ENCODE measurements at regions not wholly inside any gene's neighbourhood (a gene's known extent, or its start where the extent isn't known, plus 50 kb on each side); places are given as distances from the start of the nearest gene placed in this dataset.
"Not testable (repeated sequence)": the region's sequence is repeated elsewhere in the genome, so short reads cannot be mapped to it uniquely, and the experiment has no call there.

GRCh38 chr17:21470422-21470821 lies 94.3 kb downstream of the KCNJ12 start:
- H3K4me1 Mint-ChIP-seq; H3K4me1 ChIP-seq (ENCODE audit: control insufficient read depth, insufficient read depth, low read length); H3K36me3 Mint-ChIP-seq; H3K4me3 ChIP-seq (ENCODE audit: low read length); H3K9me3 ChIP-seq (ENCODE audit: control insufficient read depth, insufficient read depth, low read length); H3K9me3 Mint-ChIP-seq; intact Hi-C loops (cut with micrococcal nuclease); H3K36me3 ChIP-seq (ENCODE audit: control insufficient read depth, insufficient read depth, low read length); H3K27ac ChIP-seq (ENCODE audit: low read length); H3K27ac Mint-ChIP-seq; H3K27me3 ChIP-seq (ENCODE audit: control insufficient read depth, insufficient read depth, low read length); H3K4me3 Mint-ChIP-seq; DNase-seq: not testable (repeated sequence)
- H3K27me3 Mint-ChIP-seq (ENCODE audit: low read depth in 2 of 2), result peaks cover 8 to 18% of the 10 kb centered on the region in 2 donors
- WGBS (ENCODE audit: insufficient coverage), result no CpG with 5 or more reads among the region's 3 CpGs
- peak in 2 of 3 donors; percentile 31 to 49 for ATAC-seq

DNA sequence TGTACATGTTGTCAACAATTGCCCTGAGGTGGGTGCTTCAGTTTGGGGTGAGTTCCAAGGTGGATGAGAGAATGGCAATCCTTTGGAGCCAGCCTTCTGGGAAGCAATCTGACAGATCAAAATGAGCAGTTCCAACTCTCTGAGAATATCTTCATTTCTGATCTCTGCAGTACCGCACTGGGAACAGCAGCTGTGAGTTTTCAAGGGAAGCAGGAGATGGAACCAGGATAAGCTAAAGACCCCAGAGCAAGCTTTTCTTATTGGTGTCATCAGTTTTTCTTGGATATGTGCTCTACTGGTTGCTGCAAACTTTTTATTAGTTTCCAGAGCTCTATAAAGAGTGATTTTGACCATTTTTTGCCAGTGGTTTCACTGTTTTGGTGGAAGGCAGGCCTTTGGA lies 94.7 kb downstream of the KCNJ12 start:
- Mint-ChIP-seq H3K36me3 (no peaks in the 10 kb centered on the region), H3K27me3 (ENCODE audit: low read depth in 2 of 2) (peaks cover 12 to 20% of the 10 kb centered on the region in 2 donors), H3K9me3 (no peaks in the 10 kb centered on the region), H3K4me1 (no peaks in the 10 kb centered on the region), H3K4me3 (no peak overlapping the region), H3K27ac (no peak overlapping the region)
- ATAC-seq, result no peak
- Histone ChIP-seq H3K4me3 (ENCODE audit: low read length) (no peak overlapping the region), H3K27ac (ENCODE audit: low read length) (no peak overlapping the region), H3K36me3 (ENCODE audit: control insufficient read depth, insufficient read depth, low read length) (no peaks in the 10 kb centered on the region), H3K27me3 (ENCODE audit: control insufficient read depth, insufficient read depth, low read length) (no peaks in the 10 kb centered on the region), H3K4me1 (ENCODE audit: control insufficient read depth, insufficient read depth, low read length) (no peaks in the 10 kb centered on the region), H3K9me3 (ENCODE audit: control insufficient read depth, insufficient read depth, low read length) (no peaks in the 10 kb centered on the region)
- intact Hi-C loops (cut with micrococcal nuclease), result no loop called here
- DNase-seq, result no peak
- TF ChIP-seq CTCF (IDR thresholded peaks at IDR 0.05), result no peak
- WGBS (ENCODE audit: insufficient coverage), result 100% methylated on average over 1 of the region's 1 CpG

DNA sequence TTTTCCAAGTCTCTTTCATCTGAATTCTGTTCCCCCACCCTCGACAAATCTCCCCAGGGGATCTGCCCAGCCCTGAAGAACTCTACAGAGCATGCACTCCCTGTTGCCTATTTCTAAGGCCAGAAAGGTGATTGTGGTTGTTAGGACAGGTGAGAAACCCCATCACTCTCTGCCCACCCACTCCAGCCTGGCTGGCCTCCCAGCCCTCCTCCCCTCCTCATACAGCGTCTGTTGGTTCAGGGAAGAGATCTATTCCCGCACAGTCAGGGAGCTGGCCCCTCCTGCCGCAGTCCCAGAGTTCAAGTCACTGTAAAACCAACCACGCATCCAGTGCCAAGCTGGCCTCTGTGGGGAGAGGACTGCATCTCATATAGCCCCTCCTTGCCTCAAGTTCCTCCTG lies 98.7 kb downstream of the KCNJ12 start:
- H3K4me1 ChIP-seq (ENCODE audit: control insufficient read depth, insufficient read depth, low read length), result no peaks in the 10 kb centered on the region
- no peak overlapping the region for H3K4me3 Mint-ChIP-seq
- H3K4me1 Mint-ChIP-seq, result no peaks in the 10 kb centered on the region
- DNase-seq, result no peak
- H3K9me3 ChIP-seq (ENCODE audit: control insufficient read depth, insufficient read depth, low read length), result peaks cover 8% of the 10 kb centered on the region
- H3K27ac Mint-ChIP-seq, result no peak overlapping the region
- no peak overlapping the region for H3K27ac ChIP-seq (ENCODE audit: low read length)
- H3K4me3 ChIP-seq (ENCODE audit: low read length), result no peak overlapping the region
- H3K27me3 Mint-ChIP-seq (ENCODE audit: low read depth in 2 of 2), result peaks cover 26 to 29% of the 10 kb centered on the region in 2 donors
- H3K36me3 ChIP-seq (ENCODE audit: control insufficient read depth, insufficient read depth, low read length), result no peaks in the 10 kb centered on the region
- no peak for ATAC-seq
- WGBS (ENCODE audit: insufficient coverage), result 89% methylated on average over 5 of the region's 5 CpGs
- intact Hi-C loops (cut with micrococcal nuclease), result no loop called here
- H3K36me3 Mint-ChIP-seq, result no peaks in the 10 kb centered on the region
- no peaks in the 10 kb centered on the region for H3K27me3 ChIP-seq (ENCODE audit: control insufficient read depth, insufficient read depth, low read length)
- no peaks in the 10 kb centered on the region for H3K9me3 Mint-ChIP-seq
- no peak for TF ChIP-seq CTCF (IDR thresholded peaks at IDR 0.05)

DNA sequence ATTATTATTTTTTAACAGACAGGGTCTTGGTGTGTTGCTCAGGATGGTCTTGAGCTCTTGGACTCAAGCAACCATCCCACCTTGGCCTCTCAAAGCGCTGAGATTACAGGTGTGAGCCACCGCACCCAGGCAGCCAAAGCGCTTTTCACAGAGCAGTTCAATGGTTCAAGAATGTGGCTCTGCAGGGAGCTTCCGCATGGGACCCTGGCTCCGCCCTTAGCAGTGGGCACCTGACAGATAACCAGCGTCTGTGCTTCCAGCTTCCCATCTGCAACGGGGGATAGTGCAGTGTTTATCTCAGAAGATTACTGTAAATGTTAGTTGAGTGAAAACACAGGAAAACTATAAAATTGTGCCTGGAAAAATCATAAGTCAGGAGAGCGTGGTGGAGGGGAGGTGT lies 99.4 kb downstream of the KCNJ12 start:
- no peak overlapping the region for H3K4me3 Mint-ChIP-seq
- H3K9me3 ChIP-seq (ENCODE audit: control insufficient read depth, insufficient read depth, low read length), result peaks cover 8% of the 10 kb centered on the region
- H3K27me3 Mint-ChIP-seq (ENCODE audit: low read depth in 2 of 2), result peaks cover 34% of the 10 kb centered on the region in 2 donors
- no peaks in the 10 kb centered on the region for H3K9me3 Mint-ChIP-seq
- ATAC-seq (no peak), DNase-seq (no peak)
- H3K36me3 Mint-ChIP-seq, result no peaks in the 10 kb centered on the region
- no peak overlapping the region for H3K4me3 ChIP-seq (ENCODE audit: low read length)
- no peaks in the 10 kb centered on the region for H3K4me1 ChIP-seq (ENCODE audit: control insufficient read depth, insufficient read depth, low read length)
- H3K27ac ChIP-seq (ENCODE audit: low read length), result no peak overlapping the region
- TF ChIP-seq CTCF (IDR thresholded peaks at IDR 0.05), result no peak
- intact Hi-C loops (cut with micrococcal nuclease), result no loop called here
- WGBS (ENCODE audit: insufficient coverage), result 84% methylated on average over 8 of the region's 8 CpGs
- H3K4me1 Mint-ChIP-seq, result no peaks in the 10 kb centered on the region
- peaks cover 2% of the 10 kb centered on the region for H3K27me3 ChIP-seq (ENCODE audit: control insufficient read depth, insufficient read depth, low read length)
- no peak overlapping the region for H3K27ac Mint-ChIP-seq
- no peaks in the 10 kb centered on the region for H3K36me3 ChIP-seq (ENCODE audit: control insufficient read depth, insufficient read depth, low read length)

Measured in natural killer cell (primary cell).